SU-DHL-6 (cell line): ENCODE measurements at regions not wholly inside any gene's neighbourhood (a gene's known extent, or its start where the extent isn't known, plus 50 kb on each side); places are given as distances from the start of the nearest gene placed in this dataset.
A peak's percentile ranks its signal among the peaks of the same experiment; 100 is the strongest.

Source experiments
- H2AFZ ChIP-seq: fragments of 200-600 bp; sonication (generic); 2 replicates; pipeline ENCODE4 v1.6.1; 2014; ENCODE audit warnings: low read depth, mild to moderate bottlenecking, moderate library complexity, mixed read lengths, antibody characterized with exemption, low read length; ENCODE audit not compliant: severe bottlenecking
- H3F3A ChIP-seq: fragments of 200-600 bp; shearing (Covaris generic); 2 replicates; pipeline ENCODE4 v1.6.0; 2016; ENCODE audit warnings: antibody characterized with exemption, mild to moderate bottlenecking; ENCODE audit not compliant: insufficient read depth
- H3K27ac ChIP-seq: fragments of 200-600 bp; sonication (generic); 2 replicates; pipeline ENCODE4 v1.5.1; 2016; ENCODE audit warnings: low read depth, mild to moderate bottlenecking, low read length, moderate library complexity, mixed read lengths
- H3K27me3 ChIP-seq: fragments of 200-600 bp; sonication (generic), shearing (Covaris generic); 2 replicates; pipeline ENCODE4 v1.6.0; 2014; ENCODE audit warnings: mild to moderate bottlenecking, low read length
- H3K36me3 ChIP-seq: fragments of 200-600 bp; sonication (generic); 2 replicates; pipeline ENCODE4 v1.6.1; 2014; ENCODE audit warnings: mild to moderate bottlenecking, low read length, mixed read lengths
- H3K4me2 ChIP-seq: fragments of 300-600, 200-600 bp; shearing (Covaris generic), sonication (generic); 2 replicates; pipeline ENCODE4 v1.6.0; 2014; ENCODE audit warnings: low read length, low read depth, mild to moderate bottlenecking; ENCODE audit not compliant: poor library complexity, severe bottlenecking
- H3K4me3 ChIP-seq: fragments of 200-600 bp; sonication (generic); 2 replicates; pipeline ENCODE4 v1.5.1; 2014; ENCODE audit warnings: antibody characterized with exemption, low read length, mild to moderate bottlenecking, mixed read lengths; ENCODE audit not compliant: insufficient read depth, poor library complexity, severe bottlenecking
- H3K79me2 ChIP-seq: fragments of 200-600 bp; sonication (generic); 2 replicates; pipeline ENCODE4 v1.6.1; 2014; ENCODE audit warnings: mild to moderate bottlenecking, low read length, moderate library complexity; ENCODE audit not compliant: insufficient read depth
- H3K9ac ChIP-seq: fragments of 200-600 bp; sonication (generic); 2 replicates; pipeline ENCODE4 v1.7.0; 2014; ENCODE audit warnings: mild to moderate bottlenecking, low read length
- H3K9me2 ChIP-seq: fragments of 200-600 bp; sonication (generic); replicated peaks from 2 replicates; pipeline ENCODE4 v1.6.1; 2014; ENCODE audit warnings: low read length; ENCODE audit not compliant: insufficient read depth
- H3K9me3 ChIP-seq: fragments of 200-600 bp; sonication (generic); 2 replicates; pipeline ENCODE4 v1.6.1; 2014; ENCODE audit warnings: low read length, mixed read lengths; ENCODE audit not compliant: insufficient read depth
- H4K20me1 ChIP-seq: fragments of 200-600 bp; sonication (generic); 2 replicates; pipeline ENCODE4 v1.6.1; 2014; ENCODE audit warnings: low read depth, mild to moderate bottlenecking, antibody characterized with exemption, low read length, moderate library complexity, mixed read lengths
- CTCF ChIP-seq: fragments of 200-600 bp; sonication (generic); IDR thresholded peaks from one replicate; pipeline ENCODE4 v1.5.1; 2017; ENCODE audit warnings: antibody characterized with exemption, mild to moderate bottlenecking, low read length, moderate library complexity; ENCODE audit not compliant: insufficient read depth, poor library complexity, severe bottlenecking
- EZH2phosphoT487 ChIP-seq: fragments of 200-600 bp; sonication (generic), shearing (Covaris generic); conservative IDR thresholded peaks from 2 replicates; pipeline ENCODE4 v1.6.1; 2018; ENCODE audit warnings: mild to moderate bottlenecking, antibody characterized with exemption, low read length, moderate library complexity, mixed read lengths

- Histone ChIP-seq H3K9me3 (no peaks in the 10 kb centered on the region), H3K79me2 (no peaks in the 10 kb centered on the region), H3K4me3 (no peak overlapping the region), H3K9me2 (no peaks in the 10 kb centered on the region), H4K20me1 (no peaks in the 10 kb centered on the region), H3K27ac (no peak overlapping the region), H3K27me3 (no peaks in the 10 kb centered on the region), H3K36me3 (no peaks in the 10 kb centered on the region), H3F3A (no peaks in the 10 kb centered on the region), H3K9ac (no peak overlapping the region), H2AFZ (no peak overlapping the region), H3K4me2 (no peak overlapping the region)
- no peak for TF ChIP-seq EZH2phosphoT487
- no peak for TF ChIP-seq CTCF
These were observed 406.2 kb upstream of the CADM1 start for GRCh38 chr11:115910379-115910778.

GRCh38 chr11:115906171-115906570 is 402.0 kb upstream of the CADM1 start:
- Histone ChIP-seq H3K4me2 (no peak overlapping the region), H3F3A (no peaks in the 10 kb centered on the region), H3K79me2 (no peaks in the 10 kb centered on the region), H3K4me3 (no peak overlapping the region), H3K9me3 (no peaks in the 10 kb centered on the region), H2AFZ (peak overlapping the region; percentile 30), H4K20me1 (no peaks in the 10 kb centered on the region), H3K27ac (no peak overlapping the region), H3K27me3 (no peaks in the 10 kb centered on the region), H3K36me3 (no peaks in the 10 kb centered on the region), H3K9ac (no peak overlapping the region), H3K9me2 (no peaks in the 10 kb centered on the region)
- TF ChIP-seq EZH2phosphoT487 (no peak), CTCF (no peak)

GRCh38 chr11:115905341-115906000 is 401.3 kb upstream of the CADM1 start:
- no peak overlapping the region for H3K4me2 ChIP-seq
- no peak for TF ChIP-seq CTCF
- TF ChIP-seq EZH2phosphoT487: no peak

More at GRCh38 chr11:115905341-115906000, 401.3 kb upstream of the CADM1 start:
- Histone ChIP-seq H3K27me3 (no peaks in the 10 kb centered on the region), H3K79me2 (no peaks in the 10 kb centered on the region), H3K4me3 (no peak overlapping the region), H3K9ac (no peak overlapping the region), H4K20me1 (no peaks in the 10 kb centered on the region), H3K36me3 (no peaks in the 10 kb centered on the region), H3F3A (no peaks in the 10 kb centered on the region), H3K27ac (no peak overlapping the region), H3K9me3 (no peaks in the 10 kb centered on the region), H2AFZ (no peak overlapping the region), H3K9me2 (no peaks in the 10 kb centered on the region)
